Thyroid gland (tissue), 4 donors: ENCODE measurements at regions not wholly inside any gene's neighbourhood (a gene's known extent, or its start where the extent isn't known, plus 50 kb on each side); places are given as distances from the start of the nearest gene placed in this dataset.

Experiments
- POLR2A ChIP-seq, 2 donors: fragments of 450-650 bp; IDR thresholded peaks; one replicate each; pipeline ENCODE4 v1.6.1; 2017; ENCODE audit warnings: antibody characterized with exemption in 2 of 2, mild to moderate bottlenecking in 2 of 2, moderate library complexity in 1 of 2
- TF ChIP-seq, protein P1 (sequence below), 6 experiments: fragments of 200-600 bp in 3 of 6; fragments of 450-650 bp in 3 of 6; sonication (generic) in 3 of 6; IDR thresholded peaks; one replicate each; pipeline ENCODE4 v1.5.1; 2016 to 2019; ENCODE audit warnings: antibody characterized with exemption in 6 of 6, mild to moderate bottlenecking in 2 of 6, inconsistent platforms in 1 of 6, moderate library complexity in 1 of 6

DNA sequence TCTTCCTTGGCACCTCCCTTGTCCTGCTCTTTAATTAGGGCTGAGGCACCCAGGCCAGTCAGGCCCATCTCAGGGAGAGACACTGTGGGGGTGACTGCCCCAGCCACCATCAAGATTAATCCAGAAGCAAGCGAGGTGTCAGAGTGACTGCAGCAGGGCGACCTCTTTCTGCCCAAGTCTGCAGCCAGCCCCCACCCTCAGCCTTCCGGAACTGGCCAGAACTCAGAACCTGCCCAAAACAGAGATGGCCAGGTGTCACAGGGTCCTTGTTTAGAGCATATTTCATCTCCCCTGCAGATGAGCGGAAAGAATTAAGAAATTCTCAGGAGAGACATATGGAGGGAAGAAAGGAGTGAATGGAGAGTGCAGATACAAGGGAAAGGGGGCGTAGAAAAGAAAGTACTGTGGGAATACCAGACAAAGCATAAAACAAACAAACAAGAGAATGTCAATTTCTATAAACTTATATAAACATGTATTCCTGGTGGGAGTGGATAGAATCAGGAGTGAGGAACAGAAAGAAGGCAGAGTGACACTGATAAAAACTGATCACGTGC, 188.8 kb upstream of the NRP1 start:
- TF ChIP-seq, protein P1, sequence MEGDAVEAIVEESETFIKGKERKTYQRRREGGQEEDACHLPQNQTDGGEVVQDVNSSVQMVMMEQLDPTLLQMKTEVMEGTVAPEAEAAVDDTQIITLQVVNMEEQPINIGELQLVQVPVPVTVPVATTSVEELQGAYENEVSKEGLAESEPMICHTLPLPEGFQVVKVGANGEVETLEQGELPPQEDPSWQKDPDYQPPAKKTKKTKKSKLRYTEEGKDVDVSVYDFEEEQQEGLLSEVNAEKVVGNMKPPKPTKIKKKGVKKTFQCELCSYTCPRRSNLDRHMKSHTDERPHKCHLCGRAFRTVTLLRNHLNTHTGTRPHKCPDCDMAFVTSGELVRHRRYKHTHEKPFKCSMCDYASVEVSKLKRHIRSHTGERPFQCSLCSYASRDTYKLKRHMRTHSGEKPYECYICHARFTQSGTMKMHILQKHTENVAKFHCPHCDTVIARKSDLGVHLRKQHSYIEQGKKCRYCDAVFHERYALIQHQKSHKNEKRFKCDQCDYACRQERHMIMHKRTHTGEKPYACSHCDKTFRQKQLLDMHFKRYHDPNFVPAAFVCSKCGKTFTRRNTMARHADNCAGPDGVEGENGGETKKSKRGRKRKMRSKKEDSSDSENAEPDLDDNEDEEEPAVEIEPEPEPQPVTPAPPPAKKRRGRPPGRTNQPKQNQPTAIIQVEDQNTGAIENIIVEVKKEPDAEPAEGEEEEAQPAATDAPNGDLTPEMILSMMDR (IDR thresholded peaks at IDR 0.05) = no peak
- TF ChIP-seq POLR2A (IDR thresholded peaks at IDR 0.05) = no peak
